Tibial nerve (tissue), 4 donors: ENCODE measurements at regions not wholly inside any gene's neighbourhood (a gene's known extent, or its start where the extent isn't known, plus 50 kb on each side); places are given as distances from the start of the nearest gene placed in this dataset.
"Not testable (repeated sequence)": the region's sequence is repeated elsewhere in the genome, so short reads cannot be mapped to it uniquely, and the experiment has no call there.

ENCODE experiments used
- DNase-seq, 2 donors: peaks; one replicate each; pipeline ENCODE4 v3.0.0-alpha.2; 2019; ENCODE audit warnings: low spot score in 2 of 2
- H3K27ac ChIP-seq, 4 donors: fragments of 200-600 bp; sonication (generic) in 3 of 4; one replicate each; pipeline ENCODE4 v1.5.1; 2017 to 2019; ENCODE audit warnings: mild to moderate bottlenecking in 1 of 4
- H3K27me3 ChIP-seq, 2 donors: fragments of 200-600 bp; sonication (generic) in 1 of 2; one replicate each; pipeline versions ENCODE4 v1.5.1 to v1.6.0; 2017 to 2019
- H3K36me3 ChIP-seq, 3 donors: fragments of 200-600 bp; sonication (generic); one replicate each; pipeline ENCODE4 v1.5.1; 2018 to 2019
- H3K4me1 ChIP-seq, 4 donors: fragments of 200-600 bp; sonication (generic) in 3 of 4; one replicate each; pipeline ENCODE4 v1.5.1; 2017 to 2019
- H3K4me3 ChIP-seq, 4 donors: fragments of 200-600 bp; sonication (generic) in 3 of 4; one replicate each; pipeline ENCODE4 v1.5.1; 2017 to 2019; ENCODE audit warnings: mild to moderate bottlenecking in 1 of 4, moderate library complexity in 1 of 4
- H3K9me3 ChIP-seq, 4 donors: fragments of 200-600 bp; sonication (generic) in 3 of 4; one replicate each; pipeline ENCODE4 v1.5.1; 2017 to 2019
- EP300 ChIP-seq, 2 donors: sonication (generic); formaldehyde crosslinking; IDR thresholded peaks; one replicate each; pipeline ENCODE4 v1.6.1; 2017; ENCODE audit warnings: antibody characterized with exemption in 2 of 2, mild to moderate bottlenecking in 1 of 2
- POLR2A ChIP-seq, 2 donors: fragments of 450-650 bp; IDR thresholded peaks; one replicate each; pipeline ENCODE4 v1.6.1; 2017; ENCODE audit warnings: antibody characterized with exemption in 2 of 2, mild to moderate bottlenecking in 2 of 2, moderate library complexity in 2 of 2
- WGBS, 2 donors: methylation state at CpG; one replicate each; pipeline ENCODE4 v1.1.5; 2018; 5-methylcytosine and 5-hydroxymethylcytosine counted together
- TF ChIP-seq, protein P1 (sequence below), 5 experiments: fragments of 200-600 bp in 3 of 5; fragments of 450-650 bp in 2 of 5; sonication (generic) in 3 of 5; IDR thresholded peaks; one replicate each; pipeline ENCODE4 v1.5.1; 2016 to 2019; ENCODE audit warnings: antibody characterized with exemption in 5 of 5, mild to moderate bottlenecking in 3 of 5, moderate library complexity in 2 of 5

GRCh38 chr11:93907901-93908300, 57.5 kb upstream of the VSTM5 start:
- Histone ChIP-seq H3K36me3 (no peaks in the 10 kb centered on the region), H3K27ac (no peak overlapping the region), H3K4me1 (no peaks in the 10 kb centered on the region), H3K9me3 (no peaks in the 10 kb centered on the region), H3K4me3 (no peak overlapping the region), H3K27me3 (no peaks in the 10 kb centered on the region)
- TF ChIP-seq POLR2A (IDR thresholded peaks at IDR 0.05): no peak
- TF ChIP-seq EP300 (IDR thresholded peaks at IDR 0.05): no peak
- TF ChIP-seq, protein P1, sequence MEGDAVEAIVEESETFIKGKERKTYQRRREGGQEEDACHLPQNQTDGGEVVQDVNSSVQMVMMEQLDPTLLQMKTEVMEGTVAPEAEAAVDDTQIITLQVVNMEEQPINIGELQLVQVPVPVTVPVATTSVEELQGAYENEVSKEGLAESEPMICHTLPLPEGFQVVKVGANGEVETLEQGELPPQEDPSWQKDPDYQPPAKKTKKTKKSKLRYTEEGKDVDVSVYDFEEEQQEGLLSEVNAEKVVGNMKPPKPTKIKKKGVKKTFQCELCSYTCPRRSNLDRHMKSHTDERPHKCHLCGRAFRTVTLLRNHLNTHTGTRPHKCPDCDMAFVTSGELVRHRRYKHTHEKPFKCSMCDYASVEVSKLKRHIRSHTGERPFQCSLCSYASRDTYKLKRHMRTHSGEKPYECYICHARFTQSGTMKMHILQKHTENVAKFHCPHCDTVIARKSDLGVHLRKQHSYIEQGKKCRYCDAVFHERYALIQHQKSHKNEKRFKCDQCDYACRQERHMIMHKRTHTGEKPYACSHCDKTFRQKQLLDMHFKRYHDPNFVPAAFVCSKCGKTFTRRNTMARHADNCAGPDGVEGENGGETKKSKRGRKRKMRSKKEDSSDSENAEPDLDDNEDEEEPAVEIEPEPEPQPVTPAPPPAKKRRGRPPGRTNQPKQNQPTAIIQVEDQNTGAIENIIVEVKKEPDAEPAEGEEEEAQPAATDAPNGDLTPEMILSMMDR (IDR thresholded peaks at IDR 0.05): no peak
- 36% methylated on average over 1 of the region's 1 CpG for WGBS, 2 donors
- DNase-seq: no peak

DNA sequence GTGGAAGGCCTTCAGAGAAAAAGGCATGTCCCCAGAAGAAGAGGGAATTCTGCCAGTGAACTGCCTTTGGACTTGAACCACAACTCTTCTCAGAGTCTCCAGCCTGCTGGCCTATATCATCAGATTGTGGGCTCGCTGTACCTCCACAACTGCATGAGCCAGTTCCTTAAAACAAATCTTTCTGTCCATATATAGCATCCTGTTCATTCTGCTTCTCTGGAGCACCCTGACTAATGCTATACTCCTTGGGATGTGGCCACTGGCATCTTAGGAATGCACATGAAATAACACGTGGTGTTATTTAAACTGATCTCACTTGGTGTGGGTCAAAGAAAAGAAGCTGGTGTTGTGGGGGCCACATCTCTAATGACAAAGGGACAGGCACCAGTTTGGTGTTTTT, 58.3 kb upstream of the VSTM5 start:
- 33 to 45% methylated on average over 2 of the region's 2 CpGs for WGBS, 2 donors
- Histone ChIP-seq H3K4me1 (no peaks in the 10 kb centered on the region), H3K27ac (no peak overlapping the region), H3K36me3 (no peaks in the 10 kb centered on the region), H3K27me3 (no peaks in the 10 kb centered on the region), H3K9me3 (no peaks in the 10 kb centered on the region), H3K4me3 (no peak overlapping the region)
- no peak for DNase-seq
- TF ChIP-seq, protein P1 (IDR thresholded peaks at IDR 0.05): no peak
- TF ChIP-seq EP300 (IDR thresholded peaks at IDR 0.05) (no peak), POLR2A (IDR thresholded peaks at IDR 0.05) (no peak)

GRCh38 chr11:93917673-93918072, 67.3 kb upstream of the VSTM5 start:
- Histone ChIP-seq H3K9me3 (peaks cover 0 to 4% (median 0%) of the 10 kb centered on the region in 4 donors), H3K4me1 (no peaks in the 10 kb centered on the region), H3K27me3 (no peaks in the 10 kb centered on the region), H3K4me3 (no peak overlapping the region), H3K27ac (no peak overlapping the region), H3K36me3 (no peaks in the 10 kb centered on the region)
- DNase-seq: no peak
- 84 to 92% methylated on average over 5 of the region's 5 CpGs for WGBS, 2 donors
- no peak for TF ChIP-seq POLR2A (IDR thresholded peaks at IDR 0.05)
- TF ChIP-seq, protein P1 (IDR thresholded peaks at IDR 0.05): no peak
- TF ChIP-seq EP300 (IDR thresholded peaks at IDR 0.05): no peak

- 19 to 43% methylated on average over 7 of the region's 7 CpGs for WGBS, 2 donors
- Histone ChIP-seq H3K9me3 (peaks cover 0 to 10% (median 0%) of the 10 kb centered on the region in 4 donors), H3K4me3 (no peak overlapping the region), H3K27me3 (no peaks in the 10 kb centered on the region), H3K27ac (no peak overlapping the region), H3K36me3 (no peaks in the 10 kb centered on the region), H3K4me1 (no peaks in the 10 kb centered on the region)
- TF ChIP-seq EP300 (IDR thresholded peaks at IDR 0.05) (no peak), POLR2A (IDR thresholded peaks at IDR 0.05) (no peak)
- TF ChIP-seq, protein P1 (IDR thresholded peaks at IDR 0.05): peak in 1 of 5 experiments; percentile 21
- no peak for DNase-seq
Measured at GRCh38 chr11:93921695-93922468, 71.5 kb upstream of the VSTM5 start.

DNA sequence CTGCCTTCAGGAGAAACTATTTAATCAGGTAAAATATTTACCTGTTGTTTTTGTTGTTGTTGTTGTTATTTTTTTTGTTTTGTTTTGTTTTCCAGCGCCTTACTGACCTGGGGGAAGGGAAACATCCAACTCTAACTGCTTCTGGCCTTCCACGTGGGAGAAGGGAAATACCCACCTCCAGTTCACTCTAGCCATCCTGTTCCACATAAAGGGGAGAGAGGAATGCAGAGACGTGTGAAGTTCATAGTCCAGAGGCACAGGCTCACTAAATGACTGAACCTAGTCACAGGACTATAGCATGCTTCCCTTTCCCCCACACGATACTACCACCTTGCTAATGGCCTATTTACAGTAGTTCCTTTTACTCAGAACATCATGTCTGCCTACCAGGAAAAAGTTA, 72.4 kb upstream of the VSTM5 start:
- Histone ChIP-seq H3K4me1 (no peaks in the 10 kb centered on the region), H3K27ac (no peak overlapping the region), H3K9me3 (peaks cover 0 to 15% (median 0%) of the 10 kb centered on the region in 4 donors), H3K36me3 (no peaks in the 10 kb centered on the region), H3K4me3 (no peak overlapping the region), H3K27me3 (no peaks in the 10 kb centered on the region)
- TF ChIP-seq EP300 (IDR thresholded peaks at IDR 0.05): no peak
- TF ChIP-seq, protein P1 (IDR thresholded peaks at IDR 0.05): no peak
- no peak for TF ChIP-seq POLR2A (IDR thresholded peaks at IDR 0.05)
- WGBS, 2 donors: 56 to 58% methylated on average over 4 of the region's 4 CpGs
- DNase-seq: no peak

DNA sequence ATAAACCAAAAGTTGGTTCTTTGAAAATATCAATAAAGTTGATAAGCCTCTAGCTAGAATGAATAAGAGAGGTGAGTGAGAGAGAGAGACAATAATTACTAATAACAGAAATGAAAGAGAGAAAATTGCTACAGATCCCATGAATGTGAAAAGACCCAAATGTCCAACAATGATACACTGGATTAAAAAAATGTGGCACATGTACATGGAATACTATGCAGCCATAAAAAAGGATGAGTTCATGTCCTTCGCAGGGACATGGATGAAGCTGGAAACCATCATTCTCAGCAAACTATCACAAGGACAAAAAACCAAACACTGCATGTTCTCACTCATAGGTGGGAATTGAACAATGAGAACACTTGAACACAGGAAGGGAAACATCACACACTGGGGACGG, 75.7 kb upstream of the VSTM5 start:
- H3K36me3 ChIP-seq, H3K27me3 ChIP-seq, H3K4me3 ChIP-seq, H3K4me1 ChIP-seq, DNase-seq, H3K27ac ChIP-seq: not testable (repeated sequence)
- 73 to 81% methylated on average over 2 of the region's 2 CpGs for WGBS, 2 donors
- peaks cover 0 to 15% (median 0%) of the 10 kb centered on the region in 4 donors for H3K9me3 ChIP-seq
